ENCODE measurements at regions not wholly inside any gene's neighbourhood (a gene's known extent, or its start where the extent isn't known, plus 50 kb on each side); places are given as distances from the start of the nearest gene placed in this dataset.

- no peak for DNase-seq
These were observed 138.0 kb upstream of the CPNE8 start for GRCh38 chr12:39043424-39043822.

- no peak for DNase-seq
These were observed 134.9 kb upstream of the CPNE8 start for GRCh38 chr12:39040275-39040674.

- DNase-seq: no peak
These were observed 131.7 kb upstream of the CPNE8 start for GRCh38 chr12:39037115-39037514.

GRCh38 chr12:39036105-39036504 lies 130.7 kb upstream of the CPNE8 start:
- DNase-seq: no peak

- no peak for DNase-seq
These were observed 128.4 kb upstream of the CPNE8 start for GRCh38 chr12:39033782-39034181.

GRCh38 chr12:39032448-39032847 lies 127.1 kb upstream of the CPNE8 start:
- no peak for DNase-seq

GRCh38 chr12:39032034-39032433 lies 126.6 kb upstream of the CPNE8 start:
- no peak for DNase-seq

- DNase-seq: no peak
These were observed 123.0 kb upstream of the CPNE8 start for GRCh38 chr12:39028382-39028781.

- no peak for DNase-seq
These were observed 107.5 kb upstream of the CPNE8 start for GRCh38 chr12:39012870-39013269.

- no peak for DNase-seq
These were observed 105.8 kb upstream of the CPNE8 start for GRCh38 chr12:39011166-39011565.

- no peak for DNase-seq
These were observed 105.0 kb upstream of the CPNE8 start for GRCh38 chr12:39010406-39010805.

- no peak for DNase-seq
These were observed 102.2 kb upstream of the CPNE8 start for GRCh38 chr12:39007619-39008018.

- no peak for DNase-seq
These were observed 100.9 kb upstream of the CPNE8 start for GRCh38 chr12:39006286-39006685.

- no peak for DNase-seq
These were observed 100.3 kb upstream of the CPNE8 start for GRCh38 chr12:39005671-39006070.

- DNase-seq: no peak
These were observed 98.3 kb upstream of the CPNE8 start for GRCh38 chr12:39003541-39004155.

- DNase-seq: no peak
These were observed 95.0 kb upstream of the CPNE8 start for GRCh38 chr12:39000370-39000769.

GRCh38 chr12:38998887-38999482 lies 93.6 kb upstream of the CPNE8 start:
- no peak for DNase-seq

- no peak for DNase-seq
These were observed 89.9 kb upstream of the CPNE8 start for GRCh38 chr12:38995249-38995648.

GRCh38 chr12:38985961-38986360 lies 80.6 kb upstream of the CPNE8 start:
- no peak for DNase-seq

GRCh38 chr12:38984388-38984787 lies 79.0 kb upstream of the CPNE8 start:
- DNase-seq: no peak

GRCh38 chr12:38983117-38983571 lies 77.8 kb upstream of the CPNE8 start:
- DNase-seq: no peak

- no peak for DNase-seq
These were observed 71.7 kb upstream of the CPNE8 start for GRCh38 chr12:38977132-38977531.

GRCh38 chr12:38969706-38970105 lies 64.3 kb upstream of the CPNE8 start:
- DNase-seq: no peak

- no peak for DNase-seq
These were observed 56.3 kb upstream of the CPNE8 start for GRCh38 chr12:38961683-38962082.

- DNase-seq: no peak
These were observed 55.6 kb upstream of the CPNE8 start for GRCh38 chr12:38961012-38961411.

All from SW 1271 (cell line).